HG02852 (cell line): ENCODE measurements at regions not wholly inside any gene's neighbourhood (a gene's known extent, or its start where the extent isn't known, plus 50 kb on each side); places are given as distances from the start of the nearest gene placed in this dataset.
"Not testable (repeated sequence)": the region's sequence is repeated elsewhere in the genome, so short reads cannot be mapped to it uniquely, and the experiment has no call there.

Source experiments
- ATAC-seq: cut with Tn5 transposase; IDR thresholded peaks from one replicate; pipeline ENCODE4 v1.9.1; 2021; ENCODE audit warnings: mild to moderate bottlenecking, moderate library complexity; ENCODE audit not compliant: unreplicated experiment

- no peak for ATAC-seq
Measured at GRCh38 chr4:31169846-31170245, 449.7 kb downstream of the PCDH7 start.

GRCh38 chr4:31171362-31171761 is 451.2 kb downstream of the PCDH7 start:
- no peak for ATAC-seq

GRCh38 chr4:31175242-31175910 is 455.2 kb downstream of the PCDH7 start:
- ATAC-seq = no peak

- ATAC-seq = no peak
Measured at GRCh38 chr4:31183256-31183655, 463.1 kb downstream of the PCDH7 start.

- no peak for ATAC-seq
Measured at GRCh38 chr4:31185014-31185585, 464.9 kb downstream of the PCDH7 start.

GRCh38 chr4:31187979-31188378 is 467.8 kb downstream of the PCDH7 start:
- ATAC-seq = no peak

- ATAC-seq = no peak
Measured at GRCh38 chr4:31189938-31190337, 469.8 kb downstream of the PCDH7 start.

GRCh38 chr4:31190671-31191070 is 470.5 kb downstream of the PCDH7 start:
- no peak for ATAC-seq

- ATAC-seq = no peak
Measured at GRCh38 chr4:31192341-31192740, 472.2 kb downstream of the PCDH7 start.

GRCh38 chr4:31193521-31193920 is 473.4 kb downstream of the PCDH7 start:
- no peak for ATAC-seq

GRCh38 chr4:31194823-31195222 is 474.7 kb downstream of the PCDH7 start:
- ATAC-seq = no peak

GRCh38 chr4:31199644-31200043 is 479.5 kb downstream of the PCDH7 start:
- ATAC-seq = no peak

GRCh38 chr4:31202054-31202453 is 481.9 kb downstream of the PCDH7 start:
- ATAC-seq = not testable (repeated sequence)

GRCh38 chr4:31204874-31205273 is 484.7 kb downstream of the PCDH7 start:
- no peak for ATAC-seq

- ATAC-seq = no peak
Measured at GRCh38 chr4:31220921-31221320, 500.8 kb downstream of the PCDH7 start.

GRCh38 chr4:31228068-31228467 is 507.9 kb downstream of the PCDH7 start:
- ATAC-seq = no peak

GRCh38 chr4:31230594-31230993 is 510.4 kb downstream of the PCDH7 start:
- no peak for ATAC-seq

GRCh38 chr4:31234494-31234893 is 514.3 kb downstream of the PCDH7 start:
- ATAC-seq = peak; percentile 79

GRCh38 chr4:31234901-31235300 is 514.7 kb downstream of the PCDH7 start:
- peak; percentile 8 for ATAC-seq

GRCh38 chr4:31236020-31236638 is 516.0 kb downstream of the PCDH7 start:
- no peak for ATAC-seq

GRCh38 chr4:31236639-31237173 is 516.5 kb downstream of the PCDH7 start:
- no peak for ATAC-seq

GRCh38 chr4:31237233-31237632 is 517.1 kb downstream of the PCDH7 start:
- ATAC-seq = no peak
